ENCODE measurements at regions not wholly inside any gene's neighbourhood (a gene's known extent, or its start where the extent isn't known, plus 50 kb on each side); places are given as distances from the start of the nearest gene placed in this dataset.
"Not testable (repeated sequence)": the region's sequence is repeated elsewhere in the genome, so short reads cannot be mapped to it uniquely, and the experiment has no call there.

GRCh38 chr16:63130942-63131341 is 1094.7 kb upstream of the CDH8 start:
- no peak for TF ChIP-seq POLR2AphosphoS5 (IDR thresholded peaks at IDR 0.05; ENCODE audit: insufficient read depth in 1 of 2, low read depth in 1 of 2)
- TF ChIP-seq POLR2A (IDR thresholded peaks at IDR 0.05): no peak
- TF ChIP-seq CTCF (IDR thresholded peaks at IDR 0.05): no peak
- intact Hi-C loops (cut with DNase I): no loop called here
- no peak overlapping the region for H3K27ac ChIP-seq
- H3K4me3 ChIP-seq: no peak overlapping the region
- no peaks in the 10 kb centered on the region for H3K36me3 ChIP-seq
- no peaks in the 10 kb centered on the region for H3K27me3 ChIP-seq
- H3K9me3 ChIP-seq: no peaks in the 10 kb centered on the region
- H3K4me1 ChIP-seq: no peaks in the 10 kb centered on the region
- DNase-seq (ENCODE audit: extremely low spot score in 2 of 2): no peak

DNA sequence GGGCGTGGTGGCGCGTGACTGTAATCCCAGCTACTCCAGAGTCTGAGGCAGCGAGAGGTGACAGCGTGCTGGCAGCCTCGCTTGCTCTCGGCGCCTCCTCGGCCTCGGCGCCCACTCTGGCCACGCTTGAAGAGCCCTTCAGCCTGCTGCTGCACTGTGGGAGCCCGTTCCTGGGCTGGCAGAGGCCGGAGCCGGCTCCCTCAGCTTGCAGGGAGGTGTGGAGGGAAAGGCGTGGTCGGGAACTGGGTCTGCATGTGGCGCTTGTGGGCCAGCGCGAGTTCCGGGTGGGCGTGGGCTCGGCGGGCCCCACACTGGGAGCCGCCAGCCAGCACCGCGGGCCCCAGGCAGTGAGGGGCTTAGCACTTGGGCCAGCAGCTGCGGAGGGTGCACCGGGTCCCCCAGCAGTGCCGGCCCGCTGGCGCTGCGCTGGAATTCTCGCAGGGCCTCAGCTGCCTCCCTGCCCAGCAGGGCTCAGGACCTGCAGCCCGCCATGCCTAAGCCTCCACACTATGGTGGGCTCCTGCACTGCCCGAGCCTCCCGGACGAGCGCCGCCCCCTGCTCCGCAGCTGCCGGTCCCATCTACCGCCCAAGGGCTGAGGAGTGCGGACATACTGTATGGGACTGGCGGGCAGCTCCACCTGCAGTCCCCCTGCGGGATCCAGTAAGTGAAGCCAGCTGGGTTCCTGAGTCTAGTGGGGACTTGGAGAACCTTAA is 1093.3 kb upstream of the CDH8 start:
- DNase-seq (ENCODE audit: extremely low spot score in 2 of 2): no peak
- Histone ChIP-seq H3K27ac (no peak overlapping the region), H3K9me3 (no peaks in the 10 kb centered on the region), H3K27me3 (no peaks in the 10 kb centered on the region), H3K4me1 (no peaks in the 10 kb centered on the region), H3K4me3 (no peak overlapping the region), H3K36me3 (no peaks in the 10 kb centered on the region)
- intact Hi-C loops (cut with DNase I): no loop called here
- no peak for TF ChIP-seq POLR2A (IDR thresholded peaks at IDR 0.05)

- DNase-seq (ENCODE audit: extremely low spot score in 2 of 2); intact Hi-C loops (cut with DNase I); H3K27me3 ChIP-seq; H3K4me3 ChIP-seq; H3K27ac ChIP-seq; H3K4me1 ChIP-seq; H3K9me3 ChIP-seq; H3K36me3 ChIP-seq: not testable (repeated sequence)
Measured at GRCh38 chr16:63119905-63120304, 1083.7 kb upstream of the CDH8 start.

GRCh38 chr16:63100082-63100481 is 1063.8 kb upstream of the CDH8 start:
- no peaks in the 10 kb centered on the region for H3K9me3 ChIP-seq
- no peaks in the 10 kb centered on the region for H3K36me3 ChIP-seq
- H3K4me3 ChIP-seq: no peak overlapping the region
- no peaks in the 10 kb centered on the region for H3K27me3 ChIP-seq
- TF ChIP-seq POLR2AphosphoS5 (IDR thresholded peaks at IDR 0.05; ENCODE audit: insufficient read depth in 1 of 2, low read depth in 1 of 2) (no peak), POLR2A (IDR thresholded peaks at IDR 0.05) (no peak), CTCF (IDR thresholded peaks at IDR 0.05) (no peak)
- H3K27ac ChIP-seq: no peak overlapping the region
- no peak for DNase-seq (ENCODE audit: extremely low spot score in 2 of 2)
- intact Hi-C loops (cut with DNase I): no loop called here
- H3K4me1 ChIP-seq: no peaks in the 10 kb centered on the region

- intact Hi-C loops (cut with DNase I): no loop called here
- Histone ChIP-seq H3K9me3 (no peaks in the 10 kb centered on the region), H3K36me3 (no peaks in the 10 kb centered on the region), H3K27ac (no peak overlapping the region), H3K4me1 (no peaks in the 10 kb centered on the region), H3K27me3 (no peaks in the 10 kb centered on the region), H3K4me3 (no peak overlapping the region)
- TF ChIP-seq POLR2A (IDR thresholded peaks at IDR 0.05) (no peak), CTCF (IDR thresholded peaks at IDR 0.05) (no peak), POLR2AphosphoS5 (IDR thresholded peaks at IDR 0.05; ENCODE audit: insufficient read depth in 1 of 2, low read depth in 1 of 2) (no peak)
- DNase-seq (ENCODE audit: extremely low spot score in 2 of 2): no peak
Measured at GRCh38 chr16:63096857-63097256, 1060.6 kb upstream of the CDH8 start.

GRCh38 chr16:63092736-63093135 is 1056.5 kb upstream of the CDH8 start:
- intact Hi-C loops (cut with DNase I): no loop called here
- no peaks in the 10 kb centered on the region for H3K36me3 ChIP-seq
- no peaks in the 10 kb centered on the region for H3K9me3 ChIP-seq
- H3K27ac ChIP-seq: no peak overlapping the region
- no peaks in the 10 kb centered on the region for H3K27me3 ChIP-seq
- DNase-seq (ENCODE audit: extremely low spot score in 2 of 2): no peak
- no peak overlapping the region for H3K4me3 ChIP-seq
- TF ChIP-seq CTCF (IDR thresholded peaks at IDR 0.05): no peak
- no peaks in the 10 kb centered on the region for H3K4me1 ChIP-seq

Data from vagina (tissue), 2 donors.